GM06990 (cell line): ENCODE measurements at regions not wholly inside any gene's neighbourhood (a gene's known extent, or its start where the extent isn't known, plus 50 kb on each side); places are given as distances from the start of the nearest gene placed in this dataset.

Experiments
- DNase-seq: peaks from one replicate; pipeline ENCODE4 v3.0.0-alpha.2; 2011; ENCODE audit not compliant: insufficient read length; ENCODE audit errors: extremely low read depth
- H3K27me3 ChIP-seq: replicated peaks from 2 replicates; pipeline ENCODE4 v1.6.0; 2011; ENCODE audit warnings: low read length; ENCODE audit not compliant: control insufficient read depth, insufficient read depth
- H3K36me3 ChIP-seq: 2 replicates; pipeline ENCODE4 v1.5.1; 2011; ENCODE audit warnings: low read length; ENCODE audit not compliant: control insufficient read depth, insufficient read depth
- H3K4me3 ChIP-seq: replicated peaks from 2 replicates; pipeline ENCODE4 v1.5.1; 2011; ENCODE audit warnings: low read depth, mild to moderate bottlenecking, control low read depth, low read length
- CTCF ChIP-seq: IDR thresholded peaks from 2 replicates; pipeline ENCODE4 v1.5.1; 2011; ENCODE audit warnings: low read length, control low read depth, mild to moderate bottlenecking, inconsistent platforms; ENCODE audit not compliant: insufficient read depth, poor library complexity, severe bottlenecking

GRCh38 chr1:87826681-87827251 lies 498.1 kb downstream of the LMO4 start:
- peak; percentile 39 for DNase-seq

GRCh38 chr1:87829360-87829759 lies 500.7 kb downstream of the LMO4 start:
- TF ChIP-seq CTCF: no peak
- peak; percentile 15 for DNase-seq
- Histone ChIP-seq H3K27me3 (no peaks in the 10 kb centered on the region), H3K36me3 (no peaks in the 10 kb centered on the region), H3K4me3 (no peak overlapping the region)

More at GRCh38 chr1:87826681-87827251, 498.1 kb downstream of the LMO4 start:
- Histone ChIP-seq H3K4me3 (no peak overlapping the region), H3K27me3 (no peaks in the 10 kb centered on the region), H3K36me3 (no peaks in the 10 kb centered on the region)
- no peak for TF ChIP-seq CTCF

- TF ChIP-seq CTCF: no peak
- no peak for DNase-seq
- Histone ChIP-seq H3K27me3 (no peaks in the 10 kb centered on the region), H3K36me3 (no peaks in the 10 kb centered on the region), H3K4me3 (no peak overlapping the region)
Measured at GRCh38 chr1:87830432-87830978, 501.8 kb downstream of the LMO4 start.

GRCh38 chr1:87833166-87833565 lies 504.5 kb downstream of the LMO4 start:
- Histone ChIP-seq H3K27me3 (no peaks in the 10 kb centered on the region), H3K36me3 (no peaks in the 10 kb centered on the region), H3K4me3 (no peak overlapping the region)
- no peak for TF ChIP-seq CTCF
- DNase-seq: no peak

GRCh38 chr1:87834151-87834550 lies 505.5 kb downstream of the LMO4 start:
- Histone ChIP-seq H3K36me3 (no peaks in the 10 kb centered on the region), H3K27me3 (no peaks in the 10 kb centered on the region), H3K4me3 (no peak overlapping the region)
- TF ChIP-seq CTCF: no peak
- no peak for DNase-seq

- H3K27me3 ChIP-seq: no peaks in the 10 kb centered on the region
- H3K4me3 ChIP-seq: no peak overlapping the region
- DNase-seq: no peak
- no peak for TF ChIP-seq CTCF
- H3K36me3 ChIP-seq: no peaks in the 10 kb centered on the region
Measured at GRCh38 chr1:87834941-87835340, 506.3 kb downstream of the LMO4 start.
